ENCODE measurements at regions not wholly inside any gene's neighbourhood (a gene's known extent, or its start where the extent isn't known, plus 50 kb on each side); places are given as distances from the start of the nearest gene placed in this dataset.

GRCh38 chr5:24102010-24102409 is 542.8 kb downstream of the CDH10 start:
- no peaks in the 10 kb centered on the region for H3K27me3 ChIP-seq (ENCODE audit: insufficient read depth, poor library complexity, severe bottlenecking)
- no peak overlapping the region for H3K4me3 ChIP-seq (replicated peaks; ENCODE audit: insufficient read depth, low read length)
- TF ChIP-seq GABPA (IDR thresholded peaks at IDR 0.05; ENCODE audit: low read depth): no peak
- TF ChIP-seq POLR2AphosphoS5 (IDR thresholded peaks at IDR 0.05; ENCODE audit: low read depth): no peak
- no peak for TF ChIP-seq SPI1 (IDR thresholded peaks at IDR 0.05; ENCODE audit: borderline replicate concordance, low read depth)
- TF ChIP-seq CTCF (IDR thresholded peaks at IDR 0.05; ENCODE audit: insufficient read depth, low read length): no peak
- DNase-seq (ENCODE audit: low read depth in 1 of 2, low spot score in 1 of 2): no peak
- H3K27ac ChIP-seq (replicated peaks): no peak overlapping the region

- H3K4me3 ChIP-seq (replicated peaks; ENCODE audit: insufficient read depth, low read length): no peak overlapping the region
- TF ChIP-seq SPI1 (IDR thresholded peaks at IDR 0.05; ENCODE audit: borderline replicate concordance, low read depth): no peak
- TF ChIP-seq POLR2AphosphoS5 (IDR thresholded peaks at IDR 0.05; ENCODE audit: low read depth): no peak
- TF ChIP-seq GABPA (IDR thresholded peaks at IDR 0.05; ENCODE audit: low read depth): no peak
- no peak for TF ChIP-seq CTCF (IDR thresholded peaks at IDR 0.05; ENCODE audit: insufficient read depth, low read length)
- no peak for TF ChIP-seq REST (IDR thresholded peaks at IDR 0.05; ENCODE audit: insufficient replicate concordance, low read depth)
These were observed 541.2 kb downstream of the CDH10 start for GRCh38 chr5:24103451-24104023.

GRCh38 chr5:24110004-24110615 is 534.7 kb downstream of the CDH10 start:
- Histone ChIP-seq H3K4me3 (replicated peaks; ENCODE audit: insufficient read depth, low read length) (no peak overlapping the region), H3K27me3 (ENCODE audit: insufficient read depth, poor library complexity, severe bottlenecking) (no peaks in the 10 kb centered on the region), H3K27ac (replicated peaks) (no peak overlapping the region)
- TF ChIP-seq CTCF (IDR thresholded peaks at IDR 0.05; ENCODE audit: insufficient read depth, low read length) (peak; percentile 18), REST (IDR thresholded peaks at IDR 0.05; ENCODE audit: insufficient replicate concordance, low read depth) (no peak)
- DNase-seq (ENCODE audit: low read depth in 1 of 2, low spot score in 1 of 2): no peak

More at GRCh38 chr5:24103451-24104023, 541.2 kb downstream of the CDH10 start:
- H3K27me3 ChIP-seq (ENCODE audit: insufficient read depth, poor library complexity, severe bottlenecking): no peaks in the 10 kb centered on the region
- no peak overlapping the region for H3K27ac ChIP-seq (replicated peaks)
- DNase-seq (ENCODE audit: low read depth in 1 of 2, low spot score in 1 of 2): no peak

- no peak for TF ChIP-seq REST (IDR thresholded peaks at IDR 0.05; ENCODE audit: insufficient replicate concordance, low read depth)
- Histone ChIP-seq H3K4me3 (replicated peaks; ENCODE audit: insufficient read depth, low read length) (no peak overlapping the region), H3K27ac (replicated peaks) (no peak overlapping the region), H3K27me3 (ENCODE audit: insufficient read depth, poor library complexity, severe bottlenecking) (no peaks in the 10 kb centered on the region)
- DNase-seq (ENCODE audit: low read depth in 1 of 2, low spot score in 1 of 2): no peak
These were observed 532.4 kb downstream of the CDH10 start for GRCh38 chr5:24112420-24112819.

Data from HL-60 (cell line).